ENCODE measurements at regions not wholly inside any gene's neighbourhood (a gene's known extent, or its start where the extent isn't known, plus 50 kb on each side); places are given as distances from the start of the nearest gene placed in this dataset.

- CTCF ChIA-PET (ENCODE audit: partially characterized antibody): no interaction called here
- H3K27me3 ChIP-seq (ENCODE audit: insufficient read depth, low read length): no peaks in the 10 kb centered on the region
- Mint-ChIP-seq H3K4me1 (peaks cover 0 to 1% (median 0%) of the 10 kb centered on the region in 4 donors), H3K36me3 (peaks cover 11 to 35% of the 10 kb centered on the region in 2 donors), H3K27me3 (no peaks in the 10 kb centered on the region), H3K27ac (no peak overlapping the region), H3K4me3 (no peak overlapping the region), H3K9me3 (no peaks in the 10 kb centered on the region)
- no peaks in the 10 kb centered on the region for H3K4me1 ChIP-seq (ENCODE audit: insufficient read depth, low read length)
- POLR2A ChIA-PET (ENCODE audit: partially characterized antibody): no interaction called here
- H3K9me3 ChIP-seq (ENCODE audit: control insufficient read depth in 1 of 2, low read length in 2 of 2): no peaks in the 10 kb centered on the region
- no peaks in the 10 kb centered on the region for H3K36me3 ChIP-seq (ENCODE audit: insufficient read depth, low read length)
- intact Hi-C loops (cut with micrococcal nuclease): no loop called here
- H3K4me3 ChIP-seq (ENCODE audit: low read length in 2 of 2): no peak overlapping the region
- no peak overlapping the region for H3K27ac ChIP-seq (ENCODE audit: low read depth, low read length)
- DNase-seq: no peak
Observed at GRCh38 chr4:123200051-123200940, 196.3 kb upstream of the SPRY1 start.

- Histone ChIP-seq H3K36me3 (ENCODE audit: insufficient read depth, low read length) (no peaks in the 10 kb centered on the region), H3K4me3 (ENCODE audit: low read length in 2 of 2) (no peak overlapping the region), H3K9me3 (ENCODE audit: control insufficient read depth in 1 of 2, low read length in 2 of 2) (no peaks in the 10 kb centered on the region), H3K27ac (ENCODE audit: low read depth, low read length) (no peak overlapping the region), H3K27me3 (ENCODE audit: insufficient read depth, low read length) (no peaks in the 10 kb centered on the region), H3K4me1 (ENCODE audit: insufficient read depth, low read length) (no peaks in the 10 kb centered on the region)
- H3K27me3 Mint-ChIP-seq: no peaks in the 10 kb centered on the region
- H3K9me3 Mint-ChIP-seq: no peaks in the 10 kb centered on the region
- DNase-seq: no peak
- H3K4me3 Mint-ChIP-seq: no peak overlapping the region
- H3K36me3 Mint-ChIP-seq: peaks cover 9 to 26% of the 10 kb centered on the region in 2 donors
- no peak overlapping the region for H3K27ac Mint-ChIP-seq
- peaks cover 0 to 1% (median 0%) of the 10 kb centered on the region in 4 donors for H3K4me1 Mint-ChIP-seq
- intact Hi-C loops (cut with micrococcal nuclease): no loop called here
- CTCF ChIA-PET (ENCODE audit: partially characterized antibody): no interaction called here
- POLR2A ChIA-PET (ENCODE audit: partially characterized antibody): no interaction called here
Observed at GRCh38 chr4:123204737-123205136, 191.9 kb upstream of the SPRY1 start.

DNA sequence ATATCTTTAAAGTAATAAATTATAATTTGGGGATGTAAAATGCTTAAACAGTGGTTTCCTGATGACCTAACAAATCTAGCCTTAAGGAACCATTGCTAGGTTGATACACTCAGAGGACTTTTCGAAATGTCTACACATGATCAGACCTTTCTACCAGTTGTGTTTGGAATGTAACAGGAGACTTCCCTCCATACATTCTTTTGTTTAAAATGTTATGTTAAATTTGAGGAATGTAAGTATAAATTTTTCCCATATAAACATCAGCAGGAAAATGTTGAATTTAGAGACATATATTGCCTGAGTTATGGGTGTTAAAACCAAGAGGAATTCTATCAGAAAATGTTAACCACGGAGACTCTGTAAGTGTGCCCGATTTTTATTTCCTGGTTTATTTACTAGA, 190.6 kb upstream of the SPRY1 start:
- H3K4me3 Mint-ChIP-seq: no peak overlapping the region
- intact Hi-C loops (cut with micrococcal nuclease): no loop called here
- CTCF ChIA-PET (ENCODE audit: partially characterized antibody): no interaction called here

DNA sequence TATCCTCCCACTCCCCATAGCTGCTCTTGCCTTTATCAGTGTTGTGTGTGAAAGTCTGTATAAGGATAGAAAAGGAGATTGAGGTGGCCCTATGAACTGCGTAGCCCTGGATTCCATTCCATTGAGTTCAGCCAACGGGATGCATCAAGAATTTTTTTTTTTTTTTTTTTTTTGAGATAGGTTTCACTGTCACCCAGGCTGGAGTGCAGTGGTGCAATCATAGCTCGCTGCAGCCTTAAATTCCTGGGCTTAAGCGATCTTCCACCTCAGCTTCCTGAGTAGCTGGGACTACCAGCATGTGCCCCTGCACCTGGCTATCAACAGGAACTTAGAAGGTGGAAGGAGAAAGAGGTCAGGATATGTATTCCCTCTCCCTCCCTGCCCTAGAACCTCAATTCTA, 187.2 kb upstream of the SPRY1 start:
- Histone ChIP-seq H3K4me1 (ENCODE audit: insufficient read depth, low read length) (no peaks in the 10 kb centered on the region), H3K9me3 (ENCODE audit: control insufficient read depth in 1 of 2, low read length in 2 of 2) (no peaks in the 10 kb centered on the region), H3K4me3 (ENCODE audit: low read length in 2 of 2) (no peak overlapping the region), H3K36me3 (ENCODE audit: insufficient read depth, low read length) (no peaks in the 10 kb centered on the region), H3K27me3 (ENCODE audit: insufficient read depth, low read length) (no peaks in the 10 kb centered on the region), H3K27ac (ENCODE audit: low read depth, low read length) (no peak overlapping the region)
- Mint-ChIP-seq H3K9me3 (no peaks in the 10 kb centered on the region), H3K4me3 (no peak overlapping the region), H3K36me3 (peaks cover 7 to 20% of the 10 kb centered on the region in 2 donors), H3K27ac (no peak overlapping the region), H3K4me1 (no peaks in the 10 kb centered on the region), H3K27me3 (no peaks in the 10 kb centered on the region)
- ChIA-PET POLR2A (ENCODE audit: partially characterized antibody) (no interaction called here), CTCF (ENCODE audit: partially characterized antibody) (no interaction called here)
- intact Hi-C loops (cut with micrococcal nuclease): no loop called here
- no peak for DNase-seq

More for the DNA sequence above, 190.6 kb upstream of the SPRY1 start:
- H3K9me3 Mint-ChIP-seq: no peaks in the 10 kb centered on the region
- H3K36me3 Mint-ChIP-seq: peaks cover 9 to 30% of the 10 kb centered on the region in 2 donors
- Histone ChIP-seq H3K4me1 (ENCODE audit: insufficient read depth, low read length) (no peaks in the 10 kb centered on the region), H3K27ac (ENCODE audit: low read depth, low read length) (no peak overlapping the region), H3K27me3 (ENCODE audit: insufficient read depth, low read length) (no peaks in the 10 kb centered on the region), H3K36me3 (ENCODE audit: insufficient read depth, low read length) (no peaks in the 10 kb centered on the region), H3K4me3 (ENCODE audit: low read length in 2 of 2) (no peak overlapping the region), H3K9me3 (ENCODE audit: control insufficient read depth in 1 of 2, low read length in 2 of 2) (no peaks in the 10 kb centered on the region)
- no peak overlapping the region for H3K27ac Mint-ChIP-seq
- POLR2A ChIA-PET (ENCODE audit: partially characterized antibody): no interaction called here
- no peak for DNase-seq
- no peaks in the 10 kb centered on the region for H3K27me3 Mint-ChIP-seq
- H3K4me1 Mint-ChIP-seq: peaks cover 0 to 1% (median 0%) of the 10 kb centered on the region in 4 donors

DNA sequence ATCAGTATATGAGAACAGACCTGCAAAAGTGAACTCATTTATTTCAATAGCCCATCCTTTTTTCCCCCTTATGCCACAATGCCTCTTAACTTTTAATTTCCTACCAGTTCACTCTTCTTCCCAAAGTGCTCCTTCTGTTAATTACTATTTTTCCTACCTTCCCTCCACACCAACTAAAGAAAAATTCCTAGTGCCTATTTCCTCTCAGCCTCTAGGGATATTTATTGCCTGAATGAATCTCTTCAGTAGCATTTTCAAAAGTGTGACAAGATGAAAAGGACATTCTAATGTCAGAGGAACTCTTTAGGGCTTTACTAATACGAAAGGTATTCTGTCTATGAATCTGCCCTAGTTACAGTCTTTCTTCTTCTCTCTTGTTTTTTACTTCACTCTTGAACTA, 181.1 kb upstream of the SPRY1 start:
- intact Hi-C loops (cut with micrococcal nuclease): no loop called here
- CTCF ChIA-PET (ENCODE audit: partially characterized antibody): no interaction called here
- Histone ChIP-seq H3K27me3 (ENCODE audit: insufficient read depth, low read length) (no peaks in the 10 kb centered on the region), H3K27ac (ENCODE audit: low read depth, low read length) (no peak overlapping the region), H3K36me3 (ENCODE audit: insufficient read depth, low read length) (no peaks in the 10 kb centered on the region), H3K9me3 (ENCODE audit: control insufficient read depth in 1 of 2, low read length in 2 of 2) (no peaks in the 10 kb centered on the region), H3K4me1 (ENCODE audit: insufficient read depth, low read length) (no peaks in the 10 kb centered on the region), H3K4me3 (ENCODE audit: low read length in 2 of 2) (no peak overlapping the region)
- Mint-ChIP-seq H3K4me3 (no peak overlapping the region), H3K27ac (no peak overlapping the region), H3K4me1 (no peaks in the 10 kb centered on the region), H3K27me3 (no peaks in the 10 kb centered on the region), H3K36me3 (peaks cover 8 to 27% of the 10 kb centered on the region in 2 donors), H3K9me3 (no peaks in the 10 kb centered on the region)
- no peak for DNase-seq
- POLR2A ChIA-PET (ENCODE audit: partially characterized antibody): no interaction called here

DNA sequence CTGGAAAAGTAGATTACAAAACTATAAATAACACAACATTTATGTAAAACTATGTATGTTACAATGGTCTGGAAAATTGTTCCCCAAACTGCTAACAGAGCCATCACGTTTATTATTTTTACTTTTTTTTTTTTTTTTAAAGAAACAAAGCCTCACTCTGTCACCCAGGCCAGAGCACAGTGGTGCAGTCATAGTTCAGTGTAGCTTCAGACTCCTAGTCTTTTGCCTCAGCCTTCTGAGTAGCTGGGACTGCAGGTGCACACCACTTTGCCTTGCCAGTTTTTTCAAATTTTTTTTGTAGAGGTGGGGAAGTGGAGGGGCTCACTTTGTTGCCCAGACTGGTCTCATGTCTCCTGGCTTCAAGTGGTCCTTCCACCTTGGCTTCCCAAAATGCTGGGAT, 180.1 kb upstream of the SPRY1 start:
- Histone ChIP-seq H3K36me3 (ENCODE audit: insufficient read depth, low read length) (no peaks in the 10 kb centered on the region), H3K4me3 (ENCODE audit: low read length in 2 of 2) (no peak overlapping the region), H3K4me1 (ENCODE audit: insufficient read depth, low read length) (no peaks in the 10 kb centered on the region), H3K9me3 (ENCODE audit: control insufficient read depth in 1 of 2, low read length in 2 of 2) (no peaks in the 10 kb centered on the region), H3K27me3 (ENCODE audit: insufficient read depth, low read length) (no peaks in the 10 kb centered on the region), H3K27ac (ENCODE audit: low read depth, low read length) (no peak overlapping the region)
- no peaks in the 10 kb centered on the region for H3K9me3 Mint-ChIP-seq
- H3K27me3 Mint-ChIP-seq: no peaks in the 10 kb centered on the region
- H3K27ac Mint-ChIP-seq: no peak overlapping the region
- H3K36me3 Mint-ChIP-seq: peaks cover 11 to 27% of the 10 kb centered on the region in 2 donors
- ChIA-PET CTCF (ENCODE audit: partially characterized antibody) (no interaction called here), POLR2A (ENCODE audit: partially characterized antibody) (no interaction called here)
- intact Hi-C loops (cut with micrococcal nuclease): no loop called here
- no peak for DNase-seq
- no peaks in the 10 kb centered on the region for H3K4me1 Mint-ChIP-seq
- H3K4me3 Mint-ChIP-seq: no peak overlapping the region

DNA sequence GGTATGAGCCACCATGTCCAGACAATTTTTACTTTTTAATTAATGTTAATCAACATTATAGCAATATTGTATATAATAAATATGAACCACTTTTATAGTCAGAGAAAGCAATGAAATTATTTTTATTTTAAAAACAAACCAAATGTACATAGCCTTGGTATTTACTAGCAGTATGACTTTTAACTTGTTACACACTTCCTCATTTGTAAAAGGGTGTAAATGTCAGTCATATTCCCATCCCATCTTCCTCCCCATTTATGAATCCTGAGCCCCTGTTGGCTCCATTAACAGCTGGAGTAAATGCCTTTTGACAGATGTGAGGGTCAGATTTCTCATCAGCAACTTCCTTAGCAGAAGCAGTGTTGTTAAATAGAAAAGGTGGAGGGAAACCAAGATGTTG, 179.6 kb upstream of the SPRY1 start:
- no peaks in the 10 kb centered on the region for H3K36me3 ChIP-seq (ENCODE audit: insufficient read depth, low read length)
- H3K4me1 Mint-ChIP-seq: no peaks in the 10 kb centered on the region
- intact Hi-C loops (cut with micrococcal nuclease): no loop called here
- no peak overlapping the region for H3K27ac Mint-ChIP-seq
- no peak for DNase-seq
- ChIA-PET POLR2A (ENCODE audit: partially characterized antibody) (no interaction called here), CTCF (ENCODE audit: partially characterized antibody) (no interaction called here)
- H3K27me3 Mint-ChIP-seq: no peaks in the 10 kb centered on the region
- H3K27me3 ChIP-seq (ENCODE audit: insufficient read depth, low read length): no peaks in the 10 kb centered on the region
- H3K4me3 Mint-ChIP-seq: no peak overlapping the region
- peaks cover 8 to 26% of the 10 kb centered on the region in 2 donors for H3K36me3 Mint-ChIP-seq
- no peak overlapping the region for H3K27ac ChIP-seq (ENCODE audit: low read depth, low read length)
- H3K9me3 ChIP-seq (ENCODE audit: control insufficient read depth in 1 of 2, low read length in 2 of 2): no peaks in the 10 kb centered on the region
- H3K4me1 ChIP-seq (ENCODE audit: insufficient read depth, low read length): no peaks in the 10 kb centered on the region
- H3K9me3 Mint-ChIP-seq: no peaks in the 10 kb centered on the region
- no peak overlapping the region for H3K4me3 ChIP-seq (ENCODE audit: low read length in 2 of 2)

Data from CD4-positive, alpha-beta memory T cell (primary cell).